Raji (cell line): ENCODE measurements at regions not wholly inside any gene's neighbourhood (a gene's known extent, or its start where the extent isn't known, plus 50 kb on each side); places are given as distances from the start of the nearest gene placed in this dataset.

Experiments used
- POLR2A ChIP-seq: IDR thresholded peaks from 2 replicates; pipeline ENCODE4 v1.6.1; 2011; ENCODE audit warnings: low read depth, low read length, control low read depth; ENCODE audit not compliant: insufficient read depth

- no peak for TF ChIP-seq POLR2A
Measured at GRCh38 chr11:64451856-64452255, 92.9 kb downstream of the RPS6KA4 start.

GRCh38 chr11:64453466-64453865 is 94.5 kb downstream of the RPS6KA4 start:
- TF ChIP-seq POLR2A = no peak

- no peak for TF ChIP-seq POLR2A
Measured at GRCh38 chr11:64455456-64456261, 96.7 kb downstream of the RPS6KA4 start.

- TF ChIP-seq POLR2A = no peak
Measured at GRCh38 chr11:64456509-64457320, 97.8 kb downstream of the RPS6KA4 start.

- TF ChIP-seq POLR2A = no peak
Measured at GRCh38 chr11:64457416-64458010, 98.2 kb upstream of the SLC22A11 start.

- no peak for TF ChIP-seq POLR2A
Measured at GRCh38 chr11:64458997-64459396, 96.7 kb upstream of the SLC22A11 start.

GRCh38 chr11:64459609-64460008 is 96.1 kb upstream of the SLC22A11 start:
- no peak for TF ChIP-seq POLR2A

- no peak for TF ChIP-seq POLR2A
Measured at GRCh38 chr11:64461081-64461480, 94.7 kb upstream of the SLC22A11 start.

GRCh38 chr11:64466115-64466718 is 89.5 kb upstream of the SLC22A11 start:
- no peak for TF ChIP-seq POLR2A

GRCh38 chr11:64469288-64469687 is 86.5 kb upstream of the SLC22A11 start:
- TF ChIP-seq POLR2A = no peak

- no peak for TF ChIP-seq POLR2A
Measured at GRCh38 chr11:64472593-64473455, 82.9 kb upstream of the SLC22A11 start.

- TF ChIP-seq POLR2A = no peak
Measured at GRCh38 chr11:64474680-64475079, 81.1 kb upstream of the SLC22A11 start.

- no peak for TF ChIP-seq POLR2A
Measured at GRCh38 chr11:64475145-64475544, 80.6 kb upstream of the SLC22A11 start.

GRCh38 chr11:64476881-64477280 is 78.9 kb upstream of the SLC22A11 start:
- TF ChIP-seq POLR2A = no peak
